DOHH2 (cell line): ENCODE measurements at regions not wholly inside any gene's neighbourhood (a gene's known extent, or its start where the extent isn't known, plus 50 kb on each side); places are given as distances from the start of the nearest gene placed in this dataset.
"Not testable (repeated sequence)": the region's sequence is repeated elsewhere in the genome, so short reads cannot be mapped to it uniquely, and the experiment has no call there.

Experiments
- H3F3A ChIP-seq: fragments of 200-600 bp; sonication (generic), shearing (Covaris generic); 2 replicates; pipeline ENCODE4 v1.6.0; 2016; ENCODE audit warnings: antibody characterized with exemption, mild to moderate bottlenecking; ENCODE audit not compliant: control insufficient read depth, insufficient read depth
- H3K27ac ChIP-seq: fragments of 200-600 bp; sonication (generic); 2 replicates; pipeline ENCODE4 v1.5.1; 2014; ENCODE audit warnings: low read depth, mild to moderate bottlenecking, low read length, moderate library complexity
- H3K27me3 ChIP-seq: fragments of 200-600 bp; sonication (generic); 2 replicates; pipeline ENCODE4 v1.6.1; 2014; ENCODE audit warnings: mild to moderate bottlenecking, low read length, mixed read lengths; ENCODE audit not compliant: control insufficient read depth
- H3K36me3 ChIP-seq: fragments of 200-600 bp; sonication (generic); 2 replicates; pipeline ENCODE4 v1.6.1; 2014; ENCODE audit warnings: mild to moderate bottlenecking, low read length, moderate library complexity, mixed read lengths; ENCODE audit not compliant: control insufficient read depth
- H3K4me1 ChIP-seq: fragments of 200-600 bp; sonication (generic); 2 replicates; pipeline ENCODE4 v1.6.1; 2014; ENCODE audit warnings: mild to moderate bottlenecking, low read length, mixed read lengths; ENCODE audit not compliant: control insufficient read depth
- H3K4me2 ChIP-seq: fragments of 200-600 bp; sonication (generic); 2 replicates; pipeline ENCODE4 v1.6.0; 2014; ENCODE audit warnings: mild to moderate bottlenecking, low read length, moderate library complexity
- H3K4me3 ChIP-seq: fragments of 200-600 bp; sonication (generic); 2 replicates; pipeline ENCODE4 v1.5.1; 2014; ENCODE audit warnings: mild to moderate bottlenecking, low read length, mixed read lengths
- H3K79me2 ChIP-seq: fragments of 200-600 bp; sonication (generic); 2 replicates; pipeline ENCODE4 v1.6.1; 2014; ENCODE audit warnings: mild to moderate bottlenecking, low read length, mixed read lengths; ENCODE audit not compliant: control insufficient read depth
- H3K9me2 ChIP-seq: fragments of 200-600 bp; sonication (generic); replicated peaks from 2 replicates; pipeline ENCODE4 v1.6.1; 2014; ENCODE audit warnings: mild to moderate bottlenecking, low read length, mixed read lengths; ENCODE audit not compliant: control insufficient read depth
- H3K9me3 ChIP-seq: fragments of 200-600 bp; sonication (generic); 2 replicates; pipeline ENCODE4 v1.6.1; 2014; ENCODE audit warnings: antibody characterized with exemption, low read length, mixed read lengths; ENCODE audit not compliant: control insufficient read depth, insufficient read depth
- H4K20me1 ChIP-seq: fragments of 200-600 bp; sonication (generic); 2 replicates; pipeline ENCODE4 v1.6.0; 2014; ENCODE audit warnings: low read depth, mild to moderate bottlenecking, antibody characterized with exemption, low read length, moderate library complexity; ENCODE audit not compliant: control insufficient read depth, insufficient read depth
- CTCF ChIP-seq: fragments of 200-600 bp; sonication (generic); IDR thresholded peaks from one replicate; pipeline ENCODE4 v1.5.1; 2014; ENCODE audit warnings: antibody characterized with exemption, mild to moderate bottlenecking, low read depth, low read length; ENCODE audit not compliant: poor library complexity, severe bottlenecking
- EZH2phosphoT487 ChIP-seq: fragments of 200-600 bp; sonication (generic); IDR thresholded peaks from 2 replicates; pipeline ENCODE4 v1.6.1; 2017; ENCODE audit warnings: borderline replicate concordance, mild to moderate bottlenecking, antibody characterized with exemption, low read length, moderate library complexity, mixed read lengths

- H3K79me2 ChIP-seq = no peaks in the 10 kb centered on the region
- H3K27me3 ChIP-seq = no peaks in the 10 kb centered on the region
- no peak overlapping the region for H3K4me2 ChIP-seq
- no peaks in the 10 kb centered on the region for H3K4me1 ChIP-seq
- H3K27ac ChIP-seq = no peak overlapping the region
- no peak overlapping the region for H3K4me3 ChIP-seq
- H3K36me3 ChIP-seq = no peaks in the 10 kb centered on the region
- no peak for TF ChIP-seq EZH2phosphoT487
- no peaks in the 10 kb centered on the region for H3F3A ChIP-seq
- H3K9me3 ChIP-seq = no peaks in the 10 kb centered on the region
- H3K9me2 ChIP-seq = no peaks in the 10 kb centered on the region
- H4K20me1 ChIP-seq = no peaks in the 10 kb centered on the region
Observed at GRCh38 chr4:86461849-86462248, 102.0 kb upstream of the MAPK10 start.

DNA sequence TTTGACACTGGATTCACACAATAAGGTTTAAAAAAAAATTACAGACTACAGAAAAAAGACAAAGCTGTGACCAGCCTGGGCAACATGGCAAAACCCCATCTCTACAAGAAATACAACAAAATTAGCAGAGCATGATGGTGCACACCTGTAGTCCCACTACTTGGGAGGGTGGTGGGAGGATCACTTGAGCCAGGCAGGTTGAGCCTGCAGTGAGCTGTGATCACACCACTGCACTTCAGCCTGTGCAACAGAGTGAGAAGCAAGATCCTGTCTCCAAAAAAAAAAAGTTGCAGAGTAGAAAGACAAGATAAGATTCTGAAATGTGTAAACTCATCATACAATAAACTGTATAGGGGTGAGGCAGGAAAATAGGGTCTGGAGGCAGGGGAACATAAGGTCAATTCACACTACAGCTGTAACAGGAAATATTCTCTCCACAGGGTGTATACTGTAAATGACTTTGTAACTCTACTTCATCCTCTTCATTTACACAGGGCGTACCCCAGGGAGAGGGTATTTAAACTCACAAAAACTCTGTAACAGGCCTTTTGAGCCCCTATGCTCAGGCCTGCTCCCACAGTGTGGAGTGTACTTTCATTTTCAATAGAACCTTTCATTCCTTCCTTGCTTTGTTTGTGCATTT lies 112.6 kb upstream of the MAPK10 start:
- H3K27ac ChIP-seq = peak overlapping the region; percentile 42
- H4K20me1 ChIP-seq = no peaks in the 10 kb centered on the region
- peaks cover 16% of the 10 kb centered on the region for H3K4me1 ChIP-seq
- no peaks in the 10 kb centered on the region for H3K79me2 ChIP-seq
- H3K9me2 ChIP-seq = no peaks in the 10 kb centered on the region
- peak overlapping the region; percentile 42 for H3K4me2 ChIP-seq
- peak overlapping the region; percentile 27 for H3K4me3 ChIP-seq
- no peaks in the 10 kb centered on the region for H3K9me3 ChIP-seq
- no peaks in the 10 kb centered on the region for H3K27me3 ChIP-seq
- no peak for TF ChIP-seq CTCF
- TF ChIP-seq EZH2phosphoT487 = no peak
- no peaks in the 10 kb centered on the region for H3F3A ChIP-seq
- no peaks in the 10 kb centered on the region for H3K36me3 ChIP-seq

DNA sequence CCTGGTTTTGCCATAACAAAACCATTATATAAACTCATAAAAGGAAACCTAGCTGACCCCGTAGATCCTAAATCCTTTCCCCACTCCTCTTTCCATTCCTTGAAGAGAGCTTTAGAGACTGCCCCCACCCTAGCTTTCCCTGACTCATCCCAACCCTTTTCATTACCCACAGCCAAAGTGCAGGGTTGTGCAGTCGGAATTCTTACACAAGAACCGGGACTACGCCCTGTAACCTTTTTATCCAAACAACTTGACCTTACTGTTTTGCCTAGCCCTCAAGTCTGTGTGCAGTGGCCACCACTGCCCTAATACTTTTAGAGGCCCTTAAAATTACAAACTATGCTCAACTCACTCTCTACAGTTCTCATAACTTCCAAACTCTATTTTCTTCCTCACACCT lies 116.0 kb upstream of the PTPN13 start:
- H4K20me1 ChIP-seq, H3K9me2 ChIP-seq, H3K27me3 ChIP-seq, H3K4me3 ChIP-seq, H3K4me2 ChIP-seq, H3F3A ChIP-seq, H3K36me3 ChIP-seq, H3K4me1 ChIP-seq, H3K79me2 ChIP-seq, H3K9me3 ChIP-seq, H3K27ac ChIP-seq: not testable (repeated sequence)

- no peaks in the 10 kb centered on the region for H4K20me1 ChIP-seq
- H3K27ac ChIP-seq = no peak overlapping the region
- no peaks in the 10 kb centered on the region for H3F3A ChIP-seq
- no peak overlapping the region for H3K4me2 ChIP-seq
- H3K27me3 ChIP-seq = no peaks in the 10 kb centered on the region
- no peak for TF ChIP-seq CTCF
- no peak for TF ChIP-seq EZH2phosphoT487
- no peaks in the 10 kb centered on the region for H3K79me2 ChIP-seq
- H3K9me2 ChIP-seq = no peaks in the 10 kb centered on the region
- no peaks in the 10 kb centered on the region for H3K4me1 ChIP-seq
- H3K36me3 ChIP-seq = no peaks in the 10 kb centered on the region
- H3K9me3 ChIP-seq = no peaks in the 10 kb centered on the region
- H3K4me3 ChIP-seq = no peak overlapping the region
Observed at GRCh38 chr4:86481440-86481839, 112.7 kb upstream of the PTPN13 start.
